Sigmoid colon (tissue), 6 donors: ENCODE measurements at regions not wholly inside any gene's neighbourhood (a gene's known extent, or its start where the extent isn't known, plus 50 kb on each side); places are given as distances from the start of the nearest gene placed in this dataset.
A peak's percentile ranks its signal among the peaks of the same experiment; 100 is the strongest.

Source experiments
- DNase-seq: peaks from one replicate; pipeline ENCODE4 v3.0.0-alpha.2; 2019
- H3K27ac ChIP-seq, 4 donors: fragments of 200-600 bp; sonication (generic); one replicate each; pipeline ENCODE4 v1.5.1; 2016 to 2019; ENCODE audit warnings: mild to moderate bottlenecking in 1 of 4
- H3K27me3 ChIP-seq, 3 donors: fragments of 200-600 bp; sonication (generic); one replicate each; pipeline ENCODE4 v1.5.1; 2019; ENCODE audit warnings: mild to moderate bottlenecking in 1 of 3
- H3K36me3 ChIP-seq, 4 donors: fragments of 200-600 bp; sonication (generic); one replicate each; pipeline ENCODE4 v1.5.1; 2016 to 2019
- H3K4me1 ChIP-seq, 4 donors: fragments of 200-600 bp; sonication (generic); one replicate each; pipeline ENCODE4 v1.5.1; 2017 to 2019
- H3K4me3 ChIP-seq, 4 donors: fragments of 200-600 bp; sonication (generic); one replicate each; pipeline ENCODE4 v1.5.1; 2017 to 2019; ENCODE audit warnings: mild to moderate bottlenecking in 2 of 4, moderate library complexity in 1 of 4
- H3K9me3 ChIP-seq, 4 donors: fragments of 200-600 bp in 3 of 4; sonication (generic) in 3 of 4; one replicate each; pipeline versions ENCODE4 v1.5.1 to v1.6.1; 2013 to 2019
- CTCF ChIP-seq, 4 experiments: fragments of 450-650 bp in 3 of 4; fragments of 200-600 bp in 1 of 4; IDR thresholded peaks; one replicate each; pipeline ENCODE4 v1.5.1; 2016 to 2019; ENCODE audit warnings: antibody characterized with exemption in 4 of 4, mild to moderate bottlenecking in 3 of 4, moderate library complexity in 2 of 4
- EP300 ChIP-seq, 4 donors: sonication (generic); formaldehyde crosslinking; IDR thresholded peaks; one replicate each; pipeline ENCODE4 v1.6.1; 2017; ENCODE audit warnings: antibody characterized with exemption in 4 of 4
- POLR2A ChIP-seq, 2 donors: fragments of 450-650 bp; IDR thresholded peaks; one replicate each; pipeline ENCODE4 v1.6.1; 2016; ENCODE audit warnings: antibody characterized with exemption in 2 of 2, mild to moderate bottlenecking in 2 of 2, moderate library complexity in 2 of 2
- POLR2AphosphoS5 ChIP-seq, 4 donors: sonication (generic); formaldehyde crosslinking; IDR thresholded peaks; one replicate each; pipeline ENCODE4 v1.6.1; 2017; ENCODE audit warnings: antibody characterized with exemption in 4 of 4
- WGBS, 2 donors: extraction: QIAGEN DNeasy Blood & Tissue Kit; methylation state at CpG; one replicate each; pipeline ENCODE4 v1.1.7; 2013; 5-methylcytosine and 5-hydroxymethylcytosine counted together
- intact Hi-C: fragments of 100-400 bp; cut with DNase I; formaldehyde crosslinking; loops from one replicate; pipeline ENCODE4 v1.15.1; 2023
- donor health status: healthy with polysubstance abuse.
- donor health status: healthy.

GRCh38 chr2:54059504-54059903, 55.9 kb upstream of the ACYP2 start:
- H3K4me1 ChIP-seq, result no peaks in the 10 kb centered on the region
- no peak overlapping the region for H3K4me3 ChIP-seq
- DNase-seq, result no peak
- WGBS, 2 donors, result 98% methylated on average over 3 of the region's 3 CpGs
- no peaks in the 10 kb centered on the region for H3K27me3 ChIP-seq
- TF ChIP-seq CTCF (IDR thresholded peaks at IDR 0.05), result no peak
- no peak for TF ChIP-seq EP300 (IDR thresholded peaks at IDR 0.05)
- TF ChIP-seq POLR2A (IDR thresholded peaks at IDR 0.05), result no peak
- no peak for TF ChIP-seq POLR2AphosphoS5 (IDR thresholded peaks at IDR 0.05)
- intact Hi-C loops, result no loop called here
- H3K36me3 ChIP-seq, result no peaks in the 10 kb centered on the region
- H3K27ac ChIP-seq, result no peak overlapping the region
- H3K9me3 ChIP-seq, result no peaks in the 10 kb centered on the region

GRCh38 chr2:54058449-54058848, 57.0 kb upstream of the ACYP2 start:
- intact Hi-C loops, result no loop called here
- no peak for DNase-seq
- Histone ChIP-seq H3K27me3 (no peaks in the 10 kb centered on the region), H3K36me3 (peaks cover 0 to 3% (median 0%) of the 10 kb centered on the region in 4 donors), H3K4me3 (no peak overlapping the region), H3K9me3 (no peaks in the 10 kb centered on the region), H3K4me1 (no peaks in the 10 kb centered on the region), H3K27ac (no peak overlapping the region)
- TF ChIP-seq CTCF (IDR thresholded peaks at IDR 0.05) (no peak), POLR2A (IDR thresholded peaks at IDR 0.05) (no peak), EP300 (IDR thresholded peaks at IDR 0.05) (no peak)
- 94 to 100% methylated on average over 1 of the region's 1 CpG for WGBS, 2 donors

- DNase-seq, result no peak
- Histone ChIP-seq H3K27ac (peak overlapping the region in 2 of 4 donors; percentile 15 to 29), H3K9me3 (no peaks in the 10 kb centered on the region), H3K4me1 (peaks cover 0 to 3% (median 1%) of the 10 kb centered on the region in 4 donors), H3K27me3 (no peaks in the 10 kb centered on the region), H3K36me3 (peaks cover 0 to 29% (median 3%) of the 10 kb centered on the region in 4 donors), H3K4me3 (no peak overlapping the region)
- TF ChIP-seq POLR2A (IDR thresholded peaks at IDR 0.05), result no peak
- TF ChIP-seq EP300 (IDR thresholded peaks at IDR 0.05), result no peak
- no peak for TF ChIP-seq POLR2AphosphoS5 (IDR thresholded peaks at IDR 0.05)
- intact Hi-C loops, result no loop called here
- 20 to 72% methylated on average over 4 of the region's 4 CpGs for WGBS, 2 donors
Measured at GRCh38 chr2:54054774-54055173, 60.6 kb upstream of the ACYP2 start.

GRCh38 chr2:54054271-54054670, 61.1 kb upstream of the ACYP2 start:
- WGBS, 2 donors, result 38 to 46% methylated on average over 3 of the region's 3 CpGs
- Histone ChIP-seq H3K36me3 (peaks cover 0 to 29% (median 3%) of the 10 kb centered on the region in 4 donors), H3K27ac (peak overlapping the region in 2 of 4 donors; percentile 16 to 29)

GRCh38 chr2:54053830-54054229, 61.6 kb upstream of the ACYP2 start:
- Histone ChIP-seq H3K4me3 (no peak overlapping the region), H3K36me3 (peaks cover 0 to 29% (median 3%) of the 10 kb centered on the region in 4 donors), H3K27me3 (no peaks in the 10 kb centered on the region), H3K4me1 (peaks cover 0 to 12% (median 6%) of the 10 kb centered on the region in 4 donors), H3K9me3 (no peaks in the 10 kb centered on the region), H3K27ac (peak overlapping the region in 1 of 4 donors; percentile 16)
- TF ChIP-seq POLR2AphosphoS5 (IDR thresholded peaks at IDR 0.05), result no peak
- no peak for TF ChIP-seq CTCF (IDR thresholded peaks at IDR 0.05)
- no peak for TF ChIP-seq POLR2A (IDR thresholded peaks at IDR 0.05)
- no peak for TF ChIP-seq EP300 (IDR thresholded peaks at IDR 0.05)
- intact Hi-C loops, result no loop called here
- 37 to 62% methylated on average over 2 of the region's 2 CpGs for WGBS, 2 donors
- no peak for DNase-seq

More at GRCh38 chr2:54054271-54054670, 61.1 kb upstream of the ACYP2 start:
- no peak for TF ChIP-seq POLR2A (IDR thresholded peaks at IDR 0.05)
- no peak for TF ChIP-seq EP300 (IDR thresholded peaks at IDR 0.05)
- TF ChIP-seq CTCF (IDR thresholded peaks at IDR 0.05), result no peak
- no peak for TF ChIP-seq POLR2AphosphoS5 (IDR thresholded peaks at IDR 0.05)
- Histone ChIP-seq H3K9me3 (no peaks in the 10 kb centered on the region), H3K4me3 (no peak overlapping the region), H3K27me3 (no peaks in the 10 kb centered on the region), H3K4me1 (peaks cover 0 to 8% (median 4%) of the 10 kb centered on the region in 4 donors)
- DNase-seq, result no peak
- intact Hi-C loops, result no loop called here
